MM.1S (cell line): ENCODE measurements at regions not wholly inside any gene's neighbourhood (a gene's known extent, or its start where the extent isn't known, plus 50 kb on each side); places are given as distances from the start of the nearest gene placed in this dataset.

Experiments
- DNase-seq: peaks from one replicate; pipeline ENCODE4 v3.0.0-alpha.2; 2015
- H2AFZ ChIP-seq: fragments of 300-600 bp; sonication (generic); 2 replicates; pipeline ENCODE4 v1.6.0; 2016; ENCODE audit warnings: antibody characterized with exemption, low read length
- H3F3A ChIP-seq: fragments of 300-600 bp; sonication (generic); 2 replicates; pipeline ENCODE4 v1.6.1; 2016; ENCODE audit warnings: mild to moderate bottlenecking, antibody characterized with exemption, low read length, moderate library complexity, mixed read lengths; ENCODE audit not compliant: insufficient read depth
- H3K27ac ChIP-seq: fragments of 300-600 bp; sonication (generic); 2 replicates; pipeline ENCODE4 v1.5.1; 2016; ENCODE audit warnings: mild to moderate bottlenecking, low read length
- H3K27me3 ChIP-seq: fragments of 300-600 bp; sonication (generic); replicated peaks from 2 replicates; pipeline ENCODE4 v1.6.0; 2016; ENCODE audit warnings: low read length; ENCODE audit not compliant: insufficient read depth
- H3K36me3 ChIP-seq: fragments of 300-600 bp; sonication (generic); replicated peaks from 2 replicates; pipeline ENCODE4 v1.6.1; 2016; ENCODE audit warnings: mild to moderate bottlenecking, low read length, mixed read lengths; ENCODE audit not compliant: insufficient read depth
- H3K4me1 ChIP-seq: fragments of 300-600 bp; sonication (generic); 2 replicates; pipeline ENCODE4 v1.6.1; 2016; ENCODE audit warnings: low read length, mixed read lengths
- H3K4me2 ChIP-seq: fragments of 300-600 bp; sonication (generic); 2 replicates; pipeline ENCODE4 v1.6.0; 2016; ENCODE audit warnings: low read depth, low read length
- H3K4me3 ChIP-seq: fragments of 300-600 bp; sonication (generic); 2 replicates; pipeline ENCODE4 v1.5.1; 2016; ENCODE audit warnings: low read length, mixed read lengths
- H3K79me2 ChIP-seq: fragments of 300-600 bp; sonication (generic); 2 replicates; pipeline ENCODE4 v1.6.1; 2016; ENCODE audit warnings: mixed run types, low read length, mixed read lengths
- H3K9ac ChIP-seq: fragments of 300-600 bp; sonication (generic); 2 replicates; pipeline ENCODE4 v1.6.1; 2016; ENCODE audit warnings: low read length, mixed read lengths
- H3K9me2 ChIP-seq: fragments of 300-600 bp; sonication (generic); replicated peaks from 2 replicates; pipeline ENCODE4 v1.6.1; 2016; ENCODE audit warnings: mild to moderate bottlenecking, low read length, mixed read lengths; ENCODE audit not compliant: insufficient read depth
- H3K9me3 ChIP-seq: fragments of 300-600 bp; sonication (generic); replicated peaks from 2 replicates; pipeline ENCODE4 v1.6.1; 2016; ENCODE audit warnings: mild to moderate bottlenecking, low read length, mixed read lengths; ENCODE audit not compliant: insufficient read depth
- H4K20me1 ChIP-seq: fragments of 300-600 bp; sonication (generic); 2 replicates; pipeline ENCODE4 v1.6.1; 2016; ENCODE audit warnings: mild to moderate bottlenecking, low read length, moderate library complexity, mixed read lengths; ENCODE audit not compliant: insufficient read depth
- EZH2 ChIP-seq: fragments of 300-600 bp; sonication (generic); optimal IDR thresholded peaks from 2 replicates; pipeline ENCODE3; 2017; ENCODE audit warnings: low read depth, mild to moderate bottlenecking, antibody characterized with exemption, low read length, mixed read lengths
- EZH2phosphoT487 ChIP-seq: fragments of 300-600 bp; sonication (generic); IDR thresholded peaks from 2 replicates; pipeline ENCODE4 v1.6.1; 2018; ENCODE audit warnings: antibody characterized with exemption, low read length
- TF ChIP-seq, protein P1 (sequence below): fragments of 300-600 bp; sonication (generic); IDR thresholded peaks from 2 replicates; pipeline ENCODE4 v1.5.1; 2016; ENCODE audit warnings: antibody characterized with exemption, low read length, mixed read lengths

- Histone ChIP-seq H3K4me2 (no peak overlapping the region), H3K9me2 (no peaks in the 10 kb centered on the region), H3K4me3 (no peak overlapping the region), H4K20me1 (no peaks in the 10 kb centered on the region), H3K9ac (no peak overlapping the region), H3K27me3 (no peaks in the 10 kb centered on the region), H3F3A (no peaks in the 10 kb centered on the region), H3K79me2 (no peaks in the 10 kb centered on the region), H3K36me3 (no peaks in the 10 kb centered on the region), H3K4me1 (no peaks in the 10 kb centered on the region), H2AFZ (no peak overlapping the region), H3K9me3 (no peaks in the 10 kb centered on the region), H3K27ac (no peak overlapping the region)
- no peak for DNase-seq
- no peak for TF ChIP-seq EZH2
- no peak for TF ChIP-seq EZH2phosphoT487
- TF ChIP-seq, protein P1, sequence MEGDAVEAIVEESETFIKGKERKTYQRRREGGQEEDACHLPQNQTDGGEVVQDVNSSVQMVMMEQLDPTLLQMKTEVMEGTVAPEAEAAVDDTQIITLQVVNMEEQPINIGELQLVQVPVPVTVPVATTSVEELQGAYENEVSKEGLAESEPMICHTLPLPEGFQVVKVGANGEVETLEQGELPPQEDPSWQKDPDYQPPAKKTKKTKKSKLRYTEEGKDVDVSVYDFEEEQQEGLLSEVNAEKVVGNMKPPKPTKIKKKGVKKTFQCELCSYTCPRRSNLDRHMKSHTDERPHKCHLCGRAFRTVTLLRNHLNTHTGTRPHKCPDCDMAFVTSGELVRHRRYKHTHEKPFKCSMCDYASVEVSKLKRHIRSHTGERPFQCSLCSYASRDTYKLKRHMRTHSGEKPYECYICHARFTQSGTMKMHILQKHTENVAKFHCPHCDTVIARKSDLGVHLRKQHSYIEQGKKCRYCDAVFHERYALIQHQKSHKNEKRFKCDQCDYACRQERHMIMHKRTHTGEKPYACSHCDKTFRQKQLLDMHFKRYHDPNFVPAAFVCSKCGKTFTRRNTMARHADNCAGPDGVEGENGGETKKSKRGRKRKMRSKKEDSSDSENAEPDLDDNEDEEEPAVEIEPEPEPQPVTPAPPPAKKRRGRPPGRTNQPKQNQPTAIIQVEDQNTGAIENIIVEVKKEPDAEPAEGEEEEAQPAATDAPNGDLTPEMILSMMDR = no peak
Measured at GRCh38 chr13:104595511-104595910, 1529.3 kb upstream of the SLC10A2 start.

GRCh38 chr13:104594806-104595205 is 1528.6 kb upstream of the SLC10A2 start:
- H3F3A ChIP-seq = no peaks in the 10 kb centered on the region
- no peak for DNase-seq
- H2AFZ ChIP-seq = no peak overlapping the region
- H3K4me2 ChIP-seq = no peak overlapping the region
- H3K9ac ChIP-seq = no peak overlapping the region
- no peaks in the 10 kb centered on the region for H3K27me3 ChIP-seq
- H3K9me2 ChIP-seq = no peaks in the 10 kb centered on the region
- no peaks in the 10 kb centered on the region for H3K9me3 ChIP-seq
- H3K36me3 ChIP-seq = no peaks in the 10 kb centered on the region
- no peak overlapping the region for H3K4me3 ChIP-seq
- no peaks in the 10 kb centered on the region for H3K79me2 ChIP-seq
- no peak overlapping the region for H3K27ac ChIP-seq
- TF ChIP-seq, protein P1 = no peak
- no peak for TF ChIP-seq EZH2phosphoT487
- no peak for TF ChIP-seq EZH2
- H4K20me1 ChIP-seq = no peaks in the 10 kb centered on the region
- H3K4me1 ChIP-seq = no peaks in the 10 kb centered on the region

- H3K9ac ChIP-seq = no peak overlapping the region
- no peak for DNase-seq
- no peaks in the 10 kb centered on the region for H3K36me3 ChIP-seq
- H3F3A ChIP-seq = no peaks in the 10 kb centered on the region
- no peaks in the 10 kb centered on the region for H3K27me3 ChIP-seq
- H3K4me2 ChIP-seq = no peak overlapping the region
- H4K20me1 ChIP-seq = no peaks in the 10 kb centered on the region
- no peak overlapping the region for H2AFZ ChIP-seq
- no peaks in the 10 kb centered on the region for H3K9me2 ChIP-seq
- no peak overlapping the region for H3K27ac ChIP-seq
- TF ChIP-seq, protein P1 = no peak
- TF ChIP-seq EZH2phosphoT487 (no peak), EZH2 (no peak)
- H3K9me3 ChIP-seq = no peaks in the 10 kb centered on the region
- H3K79me2 ChIP-seq = no peaks in the 10 kb centered on the region
- H3K4me1 ChIP-seq = no peaks in the 10 kb centered on the region
- no peak overlapping the region for H3K4me3 ChIP-seq
Measured at GRCh38 chr13:104593693-104594092, 1527.5 kb upstream of the SLC10A2 start.
